B cell (primary cell): ENCODE measurements at regions not wholly inside any gene's neighbourhood (a gene's known extent, or its start where the extent isn't known, plus 50 kb on each side); places are given as distances from the start of the nearest gene placed in this dataset.

Experiments
- CTCF ChIP-seq: fragments of 200-600 bp; IDR thresholded peaks from one replicate; pipeline ENCODE4 v1.8.0; 2022; ENCODE audit warnings: antibody characterized with exemption, mild to moderate bottlenecking
- EZH2 ChIP-seq: IDR thresholded peaks from 2 replicates; pipeline ENCODE4 v1.6.1; 2012; ENCODE audit warnings: borderline replicate concordance, low read depth, mild to moderate bottlenecking, moderate library complexity, low read length; ENCODE audit not compliant: insufficient read depth, poor library complexity, severe bottlenecking

- TF ChIP-seq CTCF (no peak), EZH2 (no peak)
These were observed 120.7 kb upstream of the FAN1 start for GRCh38 chr15:30783019-30783418.
